ENCODE measurements at regions not wholly inside any gene's neighbourhood (a gene's known extent, or its start where the extent isn't known, plus 50 kb on each side); places are given as distances from the start of the nearest gene placed in this dataset.

DNA sequence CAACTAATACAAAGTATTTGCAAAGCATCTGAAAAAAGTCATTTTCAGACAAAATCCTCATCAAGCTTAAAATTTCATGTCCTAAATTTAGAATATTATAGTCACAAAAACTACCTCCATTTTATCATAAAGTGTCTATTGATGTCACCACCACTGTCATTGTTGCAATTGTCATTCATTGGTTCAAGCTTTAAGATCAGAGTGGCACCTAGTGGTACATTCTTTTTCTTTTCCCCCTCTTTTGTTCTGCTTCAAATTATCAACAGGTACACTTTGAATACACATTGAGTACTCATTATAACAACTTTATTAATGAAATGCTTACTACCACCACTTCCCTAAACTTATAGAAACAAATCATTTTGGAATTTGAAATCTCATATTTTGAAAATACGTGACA, 379.8 kb downstream of the SEC23A start:
- Histone ChIP-seq H3K9me2 (ENCODE audit: insufficient read depth) (no peaks in the 10 kb centered on the region), H3K79me2 (ENCODE audit: insufficient read depth, low read length) (no peaks in the 10 kb centered on the region), H3K9ac (ENCODE audit: low read length) (no peak overlapping the region), H3K9me3 (ENCODE audit: control insufficient read depth in 1 of 2, insufficient read depth in 1 of 2, low read depth in 1 of 2, low read length in 2 of 2) (no peaks in the 10 kb centered on the region), H3K4me3 (replicated peaks in 1 of 2; ENCODE audit: low read depth in 1 of 2, low read length in 2 of 2) (no peak overlapping the region), H4K20me1 (ENCODE audit: insufficient read depth) (no peaks in the 10 kb centered on the region), H3K27me3 (ENCODE audit: insufficient read depth, low read length) (no peaks in the 10 kb centered on the region), H3K36me3 (ENCODE audit: control insufficient read depth in 1 of 2, insufficient read depth in 2 of 2, low read length in 2 of 2) (no peaks in the 10 kb centered on the region), H3K27ac (ENCODE audit: low read depth, low read length) (no peak overlapping the region), H2AFZ (ENCODE audit: low read depth, low read length, poor library complexity, severe bottlenecking) (no peak overlapping the region), H3K4me2 (ENCODE audit: low read length) (no peak overlapping the region), H3K4me1 (ENCODE audit: control insufficient read depth in 1 of 2, insufficient read depth in 2 of 2, low read length in 2 of 2) (no peaks in the 10 kb centered on the region)
- ChIA-PET POLR2A (no interaction called here), CTCF (interaction anchor here (2.2 to 5.8 kb wide), 3 partner anchors 10 to 292 kb away, joined by 8 to 72 read pairs (median 17); no protein-coding TSS in a partner anchor), RAD21 (ENCODE audit: low non-redundant PET in 1 of 2, low total read pairs in 2 of 2, uncharacterized antibody in 2 of 2, unreplicated experiment in 2 of 2) (no interaction called here)
- intact Hi-C loops (cut with micrococcal nuclease): no loop called here
- BruUV-seq (replicated peaks): no TSS peak
- TF ChIP-seq RAD21 (IDR thresholded peaks at IDR 0.05; ENCODE audit: low read depth): peak; percentile 20; the same call in 1 of the 2 replicates
- no peak for TF ChIP-seq EGR1 (IDR thresholded peaks at IDR 0.05; ENCODE audit: low read depth)
- TF ChIP-seq, protein P1, sequence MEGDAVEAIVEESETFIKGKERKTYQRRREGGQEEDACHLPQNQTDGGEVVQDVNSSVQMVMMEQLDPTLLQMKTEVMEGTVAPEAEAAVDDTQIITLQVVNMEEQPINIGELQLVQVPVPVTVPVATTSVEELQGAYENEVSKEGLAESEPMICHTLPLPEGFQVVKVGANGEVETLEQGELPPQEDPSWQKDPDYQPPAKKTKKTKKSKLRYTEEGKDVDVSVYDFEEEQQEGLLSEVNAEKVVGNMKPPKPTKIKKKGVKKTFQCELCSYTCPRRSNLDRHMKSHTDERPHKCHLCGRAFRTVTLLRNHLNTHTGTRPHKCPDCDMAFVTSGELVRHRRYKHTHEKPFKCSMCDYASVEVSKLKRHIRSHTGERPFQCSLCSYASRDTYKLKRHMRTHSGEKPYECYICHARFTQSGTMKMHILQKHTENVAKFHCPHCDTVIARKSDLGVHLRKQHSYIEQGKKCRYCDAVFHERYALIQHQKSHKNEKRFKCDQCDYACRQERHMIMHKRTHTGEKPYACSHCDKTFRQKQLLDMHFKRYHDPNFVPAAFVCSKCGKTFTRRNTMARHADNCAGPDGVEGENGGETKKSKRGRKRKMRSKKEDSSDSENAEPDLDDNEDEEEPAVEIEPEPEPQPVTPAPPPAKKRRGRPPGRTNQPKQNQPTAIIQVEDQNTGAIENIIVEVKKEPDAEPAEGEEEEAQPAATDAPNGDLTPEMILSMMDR (IDR thresholded peaks at IDR 0.05 in 2 of 3, conservative IDR thresholded peaks at IDR 0.05 in 1 of 3; ENCODE audit: borderline replicate concordance in 1 of 3, insufficient read depth in 1 of 3, low read depth in 2 of 3, low read length in 2 of 3): peak in 1 of 3 experiments; percentile 24; a peak in 1 of 6 replicates
- ATAC-seq (no peak), DNase-seq (ENCODE audit: low read depth, low spot score) (no peak)

DNA sequence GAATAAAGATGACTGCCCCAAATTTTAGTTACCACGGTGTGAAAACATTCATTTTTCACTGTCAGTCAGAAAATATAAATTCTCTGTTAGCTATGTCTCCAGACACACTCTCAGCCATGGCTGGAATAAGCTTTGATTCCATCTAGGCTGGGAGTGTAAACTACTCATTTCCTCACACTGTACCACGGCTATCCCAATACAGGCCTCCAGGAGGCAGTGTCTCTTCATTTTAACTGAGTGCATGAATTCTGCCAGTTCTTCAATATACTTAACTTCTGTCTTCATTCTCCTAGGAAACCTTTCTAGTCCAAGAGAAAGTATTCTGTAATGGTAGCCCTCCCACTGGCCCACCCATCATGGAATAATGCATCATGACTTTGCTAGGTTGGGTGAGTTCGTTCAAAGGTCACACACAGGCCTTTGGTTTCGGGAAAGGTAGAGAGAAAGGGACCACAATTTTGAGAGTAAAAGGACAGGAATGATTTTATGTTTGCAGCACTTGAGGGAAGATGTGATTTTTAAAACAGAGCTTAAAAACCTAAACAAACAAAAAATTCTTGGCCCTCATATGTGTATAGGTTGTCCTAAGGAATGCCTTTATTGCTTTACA, 381.1 kb downstream of the SEC23A start:
- POLR2A ChIA-PET: no interaction called here
- intact Hi-C loops (cut with micrococcal nuclease): loop anchor here (1.0 kb wide), 2 partner anchors 145 to 293 kb away; no protein-coding TSS in a partner anchor
- Histone ChIP-seq H3K4me3 (replicated peaks in 1 of 2; ENCODE audit: low read depth in 1 of 2, low read length in 2 of 2) (no peak overlapping the region), H3K9me3 (ENCODE audit: control insufficient read depth in 1 of 2, insufficient read depth in 1 of 2, low read depth in 1 of 2, low read length in 2 of 2) (no peaks in the 10 kb centered on the region), H3K9me2 (ENCODE audit: insufficient read depth) (no peaks in the 10 kb centered on the region), H3K27me3 (ENCODE audit: insufficient read depth, low read length) (no peaks in the 10 kb centered on the region), H4K20me1 (ENCODE audit: insufficient read depth) (no peaks in the 10 kb centered on the region), H3K4me2 (ENCODE audit: low read length) (no peak overlapping the region), H3K9ac (ENCODE audit: low read length) (no peak overlapping the region), H3K27ac (ENCODE audit: low read depth, low read length) (no peak overlapping the region), H3K36me3 (ENCODE audit: control insufficient read depth in 1 of 2, insufficient read depth in 2 of 2, low read length in 2 of 2) (no peaks in the 10 kb centered on the region), H3K79me2 (ENCODE audit: insufficient read depth, low read length) (no peaks in the 10 kb centered on the region), H2AFZ (ENCODE audit: low read depth, low read length, poor library complexity, severe bottlenecking) (no peak overlapping the region), H3K4me1 (ENCODE audit: control insufficient read depth in 1 of 2, insufficient read depth in 2 of 2, low read length in 2 of 2) (no peaks in the 10 kb centered on the region)
- RAD21 ChIA-PET (ENCODE audit: low non-redundant PET in 1 of 2, low total read pairs in 2 of 2, uncharacterized antibody in 2 of 2, unreplicated experiment in 2 of 2): interaction anchor here (0.6 to 1.0 kb wide), 4 partner anchors 145 to 816 kb away, joined by 3 to 4 read pairs (median 3); no protein-coding TSS in a partner anchor
- no TSS peak for BruUV-seq (replicated peaks)
- peak; percentile 93 for ATAC-seq
- DNase-seq (ENCODE audit: low read depth, low spot score): peak; percentile 40
- CTCF ChIA-PET: interaction anchor here (0.6 to 5.8 kb wide), 11 partner anchors 8 to 358 kb away, joined by 3 to 72 read pairs (median 3); no protein-coding TSS in a partner anchor
- TF ChIP-seq, protein P2, sequence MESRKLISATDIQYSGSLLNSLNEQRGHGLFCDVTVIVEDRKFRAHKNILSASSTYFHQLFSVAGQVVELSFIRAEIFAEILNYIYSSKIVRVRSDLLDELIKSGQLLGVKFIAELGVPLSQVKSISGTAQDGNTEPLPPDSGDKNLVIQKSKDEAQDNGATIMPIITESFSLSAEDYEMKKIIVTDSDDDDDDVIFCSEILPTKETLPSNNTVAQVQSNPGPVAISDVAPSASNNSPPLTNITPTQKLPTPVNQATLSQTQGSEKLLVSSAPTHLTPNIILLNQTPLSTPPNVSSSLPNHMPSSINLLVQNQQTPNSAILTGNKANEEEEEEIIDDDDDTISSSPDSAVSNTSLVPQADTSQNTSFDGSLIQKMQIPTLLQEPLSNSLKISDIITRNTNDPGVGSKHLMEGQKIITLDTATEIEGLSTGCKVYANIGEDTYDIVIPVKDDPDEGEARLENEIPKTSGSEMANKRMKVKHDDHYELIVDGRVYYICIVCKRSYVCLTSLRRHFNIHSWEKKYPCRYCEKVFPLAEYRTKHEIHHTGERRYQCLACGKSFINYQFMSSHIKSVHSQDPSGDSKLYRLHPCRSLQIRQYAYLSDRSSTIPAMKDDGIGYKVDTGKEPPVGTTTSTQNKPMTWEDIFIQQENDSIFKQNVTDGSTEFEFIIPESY (IDR thresholded peaks at IDR 0.05; ENCODE audit: extremely low read depth, insufficient replicate concordance, low read length): no peak
- TF ChIP-seq, protein P1 (IDR thresholded peaks at IDR 0.05 in 2 of 3, conservative IDR thresholded peaks at IDR 0.05 in 1 of 3; ENCODE audit: borderline replicate concordance in 1 of 3, insufficient read depth in 1 of 3, low read depth in 2 of 3, low read length in 2 of 3): peak; percentile 41 to 85 (median 82); a peak in 5 of 6 replicates
- no peak for TF ChIP-seq REST (IDR thresholded peaks at IDR 0.05; ENCODE audit: low read depth)
- peak; percentile 73 for TF ChIP-seq RAD21 (IDR thresholded peaks at IDR 0.05; ENCODE audit: low read depth)

Data from HCT116 (cell line).